OCI-LY3 (cell line): ENCODE measurements at regions not wholly inside any gene's neighbourhood (a gene's known extent, or its start where the extent isn't known, plus 50 kb on each side); places are given as distances from the start of the nearest gene placed in this dataset.

Experiments
- H2AFZ ChIP-seq: fragments of 200-600, 300-600 bp; shearing (Covaris generic); 2 replicates; pipeline ENCODE4 v1.6.0; 2014; ENCODE audit warnings: antibody characterized with exemption, low read depth, low read length
- H3K27ac ChIP-seq: fragments of 200-600, 300-600 bp; sonication (generic); 2 replicates; pipeline ENCODE4 v1.5.1; 2014; ENCODE audit warnings: mild to moderate bottlenecking, low read length, moderate library complexity, mixed read lengths
- H3K27me3 ChIP-seq: fragments of 200-600, 300-600 bp; sonication (generic); 2 replicates; pipeline ENCODE4 v1.6.1; 2014; ENCODE audit warnings: low read depth, low read length, mixed read lengths
- H3K36me3 ChIP-seq: fragments of 200-600, 300-600 bp; sonication (generic); replicated peaks from 2 replicates; pipeline ENCODE3; 2014; ENCODE audit warnings: low read depth, low read length, mixed read lengths
- H3K4me1 ChIP-seq: fragments of 300-600, 200-600 bp; sonication (generic); 2 replicates; pipeline ENCODE4 v1.6.1; 2014; ENCODE audit warnings: low read length, mixed read lengths
- H3K4me2 ChIP-seq: fragments of 200-600, 300-600 bp; sonication (generic); 2 replicates; pipeline ENCODE4 v1.6.1; 2014; ENCODE audit warnings: low read length, mixed read lengths
- H3K4me3 ChIP-seq: fragments of 300-600, 200-600 bp; sonication (generic); 2 replicates; pipeline ENCODE4 v1.5.1; 2014; ENCODE audit warnings: antibody characterized with exemption, mild to moderate bottlenecking, low read length, moderate library complexity
- H3K79me2 ChIP-seq: fragments of 300-600, 200-600 bp; shearing (Covaris generic); 2 replicates; pipeline ENCODE4 v1.6.1; 2014; ENCODE audit warnings: mild to moderate bottlenecking, low read length, mixed read lengths
- H3K9ac ChIP-seq: fragments of 300-600, 200-600 bp; shearing (Covaris generic); 2 replicates; pipeline ENCODE4 v1.6.0; 2014; ENCODE audit warnings: mild to moderate bottlenecking, low read length, moderate library complexity
- H3K9me3 ChIP-seq: fragments of 200-600, 300-600 bp; shearing (Covaris generic); 2 replicates; pipeline ENCODE4 v1.6.1; 2014; ENCODE audit warnings: low read length, mixed read lengths; ENCODE audit not compliant: insufficient read depth
- H4K20me1 ChIP-seq: fragments of 200-600, 300-600 bp; sonication (generic); 2 replicates; pipeline ENCODE4 v1.6.1; 2016; ENCODE audit warnings: low read length, mixed read lengths; ENCODE audit not compliant: insufficient read depth
- EZH2phosphoT487 ChIP-seq: fragments of 200-600 bp; shearing (Covaris generic); IDR thresholded peaks from 2 replicates; pipeline ENCODE4 v1.6.1; 2018; ENCODE audit warnings: antibody characterized with exemption, mixed run types, low read depth
- TF ChIP-seq, protein P1 (sequence below): fragments of 200-600, 300-600 bp; sonication (generic); IDR thresholded peaks from 2 replicates; pipeline ENCODE4 v1.5.1; 2014; ENCODE audit warnings: antibody characterized with exemption, low read length, low read depth

DNA sequence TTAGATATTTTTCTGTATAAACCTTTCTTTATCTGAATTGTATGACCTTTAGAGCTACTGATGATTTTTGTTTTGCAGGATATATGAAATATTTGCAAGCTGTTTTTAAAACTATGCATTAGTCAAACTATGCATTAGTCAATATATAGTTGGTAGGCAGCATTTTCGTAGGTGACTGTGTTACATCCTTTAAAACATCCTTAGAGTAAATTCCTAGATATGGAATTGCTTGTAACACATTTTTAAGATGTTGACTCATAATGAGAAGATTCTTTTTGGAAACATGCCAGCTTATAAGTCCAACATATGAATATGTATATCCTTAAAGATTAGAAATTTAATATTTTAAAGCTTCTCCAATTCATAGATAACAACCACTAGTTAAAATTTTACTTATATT lies 1768.5 kb downstream of the PCDH7 start:
- Histone ChIP-seq H3K27me3 (no peaks in the 10 kb centered on the region), H4K20me1 (no peaks in the 10 kb centered on the region), H3K9me3 (no peaks in the 10 kb centered on the region), H3K79me2 (no peaks in the 10 kb centered on the region), H3K4me3 (no peak overlapping the region), H3K4me2 (no peak overlapping the region), H2AFZ (no peak overlapping the region), H3K27ac (no peak overlapping the region), H3K36me3 (no peaks in the 10 kb centered on the region), H3K9ac (no peak overlapping the region), H3K4me1 (no peaks in the 10 kb centered on the region)
- no peak for TF ChIP-seq EZH2phosphoT487
- TF ChIP-seq, protein P1, sequence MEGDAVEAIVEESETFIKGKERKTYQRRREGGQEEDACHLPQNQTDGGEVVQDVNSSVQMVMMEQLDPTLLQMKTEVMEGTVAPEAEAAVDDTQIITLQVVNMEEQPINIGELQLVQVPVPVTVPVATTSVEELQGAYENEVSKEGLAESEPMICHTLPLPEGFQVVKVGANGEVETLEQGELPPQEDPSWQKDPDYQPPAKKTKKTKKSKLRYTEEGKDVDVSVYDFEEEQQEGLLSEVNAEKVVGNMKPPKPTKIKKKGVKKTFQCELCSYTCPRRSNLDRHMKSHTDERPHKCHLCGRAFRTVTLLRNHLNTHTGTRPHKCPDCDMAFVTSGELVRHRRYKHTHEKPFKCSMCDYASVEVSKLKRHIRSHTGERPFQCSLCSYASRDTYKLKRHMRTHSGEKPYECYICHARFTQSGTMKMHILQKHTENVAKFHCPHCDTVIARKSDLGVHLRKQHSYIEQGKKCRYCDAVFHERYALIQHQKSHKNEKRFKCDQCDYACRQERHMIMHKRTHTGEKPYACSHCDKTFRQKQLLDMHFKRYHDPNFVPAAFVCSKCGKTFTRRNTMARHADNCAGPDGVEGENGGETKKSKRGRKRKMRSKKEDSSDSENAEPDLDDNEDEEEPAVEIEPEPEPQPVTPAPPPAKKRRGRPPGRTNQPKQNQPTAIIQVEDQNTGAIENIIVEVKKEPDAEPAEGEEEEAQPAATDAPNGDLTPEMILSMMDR, result no peak

DNA sequence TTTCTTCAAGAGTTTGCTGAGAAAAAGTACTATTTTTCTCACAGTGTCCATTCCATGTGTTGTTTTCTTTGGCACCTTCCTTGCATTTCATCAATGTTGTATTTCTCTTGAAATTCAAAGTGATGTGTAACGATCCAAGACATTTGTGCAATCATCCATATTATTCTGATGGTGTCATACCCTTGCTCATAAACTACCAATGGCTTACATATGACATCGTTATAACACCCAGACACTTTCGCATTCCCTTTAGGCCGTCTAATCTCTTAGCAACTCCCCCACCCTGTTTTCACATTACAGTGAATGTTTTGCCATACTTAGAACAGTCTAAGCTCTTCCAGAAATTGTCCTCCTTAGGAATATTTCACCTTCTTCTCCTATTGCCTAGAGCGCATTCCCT lies 1779.0 kb downstream of the PCDH7 start:
- no peaks in the 10 kb centered on the region for H3K79me2 ChIP-seq
- H3K9ac ChIP-seq, result no peak overlapping the region
- H3K4me2 ChIP-seq, result no peak overlapping the region
- H3K9me3 ChIP-seq, result no peaks in the 10 kb centered on the region
- H2AFZ ChIP-seq, result no peak overlapping the region
- no peaks in the 10 kb centered on the region for H3K4me1 ChIP-seq
- H3K27ac ChIP-seq, result no peak overlapping the region
- H3K4me3 ChIP-seq, result no peak overlapping the region
- H4K20me1 ChIP-seq, result no peaks in the 10 kb centered on the region
- no peaks in the 10 kb centered on the region for H3K36me3 ChIP-seq
- TF ChIP-seq EZH2phosphoT487, result no peak
- TF ChIP-seq, protein P1, result no peak
- no peaks in the 10 kb centered on the region for H3K27me3 ChIP-seq

DNA sequence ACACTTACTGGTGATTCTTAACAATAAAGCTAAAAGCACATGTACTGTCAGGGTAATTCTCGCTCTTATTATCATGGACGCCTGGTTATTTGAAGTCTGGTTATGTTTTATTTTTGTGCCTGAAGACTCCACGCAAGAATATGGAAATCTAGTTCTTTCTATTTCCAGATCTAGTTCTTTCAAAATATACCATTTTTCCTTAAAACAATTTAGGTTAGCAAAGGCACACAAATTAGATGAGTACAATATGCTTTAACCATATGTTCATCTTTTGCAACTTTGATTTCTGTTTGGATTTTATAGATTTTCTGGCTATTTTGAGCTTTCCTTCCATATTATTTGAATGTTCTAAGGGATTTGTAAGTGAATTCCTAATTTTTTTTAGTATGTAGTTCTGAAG lies 1783.1 kb downstream of the PCDH7 start:
- Histone ChIP-seq H3K27me3 (no peaks in the 10 kb centered on the region), H2AFZ (no peak overlapping the region)
- no peak for TF ChIP-seq EZH2phosphoT487
- TF ChIP-seq, protein P1, result no peak

DNA sequence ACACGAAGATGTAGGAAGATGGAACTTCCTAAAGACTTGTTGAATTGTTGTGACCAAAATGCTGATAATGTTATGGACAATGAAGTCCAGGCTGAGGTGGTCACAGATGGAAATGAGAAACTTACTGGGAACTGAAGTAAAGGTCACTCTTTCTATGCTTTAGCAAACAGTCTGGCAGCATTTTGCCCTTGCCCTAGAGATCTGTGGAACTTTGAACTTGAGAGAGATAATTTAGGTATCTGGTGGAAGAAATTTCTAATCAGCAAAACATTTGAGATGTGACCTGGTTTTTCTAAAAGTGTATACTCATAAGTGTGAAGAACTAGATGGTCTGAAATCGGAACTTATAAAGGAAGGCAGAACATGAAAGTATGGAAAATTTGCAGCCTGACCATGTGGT lies 1785.9 kb downstream of the PCDH7 start:
- H3K27ac ChIP-seq, result no peak overlapping the region
- H3K36me3 ChIP-seq, result no peaks in the 10 kb centered on the region
- no peak overlapping the region for H3K4me2 ChIP-seq
- H3K79me2 ChIP-seq, result no peaks in the 10 kb centered on the region
- H3K4me3 ChIP-seq, result no peak overlapping the region
- no peaks in the 10 kb centered on the region for H3K9me3 ChIP-seq
- no peak overlapping the region for H2AFZ ChIP-seq
- TF ChIP-seq, protein P1, result no peak
- TF ChIP-seq EZH2phosphoT487, result no peak
- H3K27me3 ChIP-seq, result no peaks in the 10 kb centered on the region
- H3K4me1 ChIP-seq, result no peaks in the 10 kb centered on the region
- no peaks in the 10 kb centered on the region for H4K20me1 ChIP-seq
- H3K9ac ChIP-seq, result no peak overlapping the region

More for the DNA sequence above, 1783.1 kb downstream of the PCDH7 start:
- Histone ChIP-seq H3K4me1 (no peaks in the 10 kb centered on the region), H3K27ac (no peak overlapping the region), H4K20me1 (no peaks in the 10 kb centered on the region), H3K9ac (no peak overlapping the region), H3K79me2 (no peaks in the 10 kb centered on the region), H3K9me3 (no peaks in the 10 kb centered on the region), H3K4me2 (no peak overlapping the region), H3K36me3 (no peaks in the 10 kb centered on the region), H3K4me3 (no peak overlapping the region)
